Liver (tissue), 8 donors: ENCODE measurements at regions not wholly inside any gene's neighbourhood (a gene's known extent, or its start where the extent isn't known, plus 50 kb on each side); places are given as distances from the start of the nearest gene placed in this dataset.

Experiments used
- DNase-seq: peaks from one replicate; pipeline ENCODE4 v3.0.0-alpha.2; 2017; ENCODE audit warnings: low spot score
- H3K27ac ChIP-seq, 2 donors: one replicate each; pipeline ENCODE4 v1.7.0; 2013; ENCODE audit warnings: inconsistent platforms in 2 of 2, low read length in 2 of 2, control low read depth in 1 of 2, low read depth in 1 of 2, mild to moderate bottlenecking in 1 of 2
- H3K27me3 ChIP-seq, 4 donors: one replicate each; pipeline versions ENCODE4 v1.6.1 to v1.7.0; 2013; ENCODE audit warnings: low read length in 3 of 4, inconsistent platforms in 1 of 4, mild to moderate bottlenecking in 1 of 4, moderate library complexity in 1 of 4; ENCODE audit not compliant: control insufficient read depth in 4 of 4, insufficient read depth in 4 of 4
- H3K36me3 ChIP-seq, 4 donors: one replicate each; pipeline versions ENCODE4 v1.6.1 to v1.7.0; 2013; ENCODE audit warnings: low read length in 3 of 4, mild to moderate bottlenecking in 3 of 4, low read depth in 1 of 4, moderate library complexity in 1 of 4; ENCODE audit not compliant: control insufficient read depth in 4 of 4, insufficient read depth in 3 of 4
- H3K4me1 ChIP-seq, 4 donors: one replicate each; pipeline versions ENCODE4 v1.6.1 to v1.7.0; 2013; ENCODE audit warnings: low read length in 3 of 4, mild to moderate bottlenecking in 3 of 4, moderate library complexity in 1 of 4; ENCODE audit not compliant: control insufficient read depth in 4 of 4, insufficient read depth in 4 of 4
- H3K4me3 ChIP-seq, 3 donors: one replicate each; pipeline versions ENCODE4 v1.6.1 to v1.7.0; 2013; ENCODE audit warnings: low read length in 3 of 3, control low read depth in 1 of 3, low read depth in 1 of 3, mild to moderate bottlenecking in 1 of 3
- H3K9ac ChIP-seq, 2 donors: one replicate each; pipeline ENCODE4 v1.7.0; 2013; ENCODE audit warnings: low read length in 2 of 2, mild to moderate bottlenecking in 2 of 2, moderate library complexity in 2 of 2, control low read depth in 1 of 2, low read depth in 1 of 2
- H3K9me3 ChIP-seq, 4 donors: one replicate each; pipeline versions ENCODE4 v1.6.1 to v1.7.0; 2013; ENCODE audit warnings: low read length in 3 of 4; ENCODE audit not compliant: control insufficient read depth in 4 of 4
- ATF3 ChIP-seq: IDR thresholded peaks from 2 replicates; pipeline ENCODE4 v1.6.1; 2016; ENCODE audit warnings: antibody characterized with exemption
- EGR1 ChIP-seq, 2 donors: IDR thresholded peaks; 2 replicates each; pipeline ENCODE4 v1.6.1; 2016 to 2018; ENCODE audit warnings: antibody characterized with exemption in 2 of 2, low read depth in 2 of 2
- FOXA1 ChIP-seq: IDR thresholded peaks from 2 replicates; pipeline ENCODE4 v1.6.1; 2016; ENCODE audit warnings: antibody characterized with exemption
- FOXA2 ChIP-seq: IDR thresholded peaks from 2 replicates; pipeline ENCODE4 v1.6.1; 2016; ENCODE audit warnings: antibody characterized with exemption
- GABPA ChIP-seq, 2 donors: IDR thresholded peaks in 1 of 2; conservative IDR thresholded peaks in 1 of 2; 2 replicates each; pipeline ENCODE4 v1.6.1; 2016; ENCODE audit warnings: antibody characterized with exemption in 2 of 2, mild to moderate bottlenecking in 1 of 2, moderate library complexity in 1 of 2
- HNF4A ChIP-seq, 2 donors: conservative IDR thresholded peaks; 2 replicates each; pipeline ENCODE4 v1.6.1; 2016; ENCODE audit warnings: antibody characterized with exemption in 2 of 2, mild to moderate bottlenecking in 2 of 2
- HNF4G ChIP-seq: IDR thresholded peaks from 2 replicates; pipeline ENCODE4 v1.6.1; 2016; ENCODE audit warnings: antibody characterized with exemption
- JUND ChIP-seq, 2 donors: IDR thresholded peaks; 2 replicates each; pipeline ENCODE4 v1.6.1; 2016; ENCODE audit warnings: antibody characterized with exemption in 2 of 2
- NR2F2 ChIP-seq: IDR thresholded peaks from 2 replicates; pipeline ENCODE4 v1.6.1; 2016; ENCODE audit warnings: antibody characterized with exemption
- RAD21 ChIP-seq, 2 donors: IDR thresholded peaks; 2 replicates each; pipeline ENCODE4 v1.6.1; 2016; ENCODE audit warnings: antibody characterized with exemption in 2 of 2, mild to moderate bottlenecking in 2 of 2
- RXRA ChIP-seq, 2 donors: IDR thresholded peaks; 2 replicates each; pipeline ENCODE4 v1.6.1; 2017 to 2018; ENCODE audit warnings: antibody characterized with exemption in 2 of 2, mild to moderate bottlenecking in 1 of 2
- SP1 ChIP-seq: IDR thresholded peaks from 2 replicates; pipeline ENCODE4 v1.6.1; 2018; ENCODE audit warnings: antibody characterized with exemption, mild to moderate bottlenecking
- YY1 ChIP-seq: IDR thresholded peaks from 2 replicates; pipeline ENCODE4 v1.6.1; 2016; ENCODE audit warnings: antibody characterized with exemption, mild to moderate bottlenecking
- ZBTB33 ChIP-seq: IDR thresholded peaks from 2 replicates; pipeline ENCODE4 v1.6.1; 2016; ENCODE audit warnings: antibody characterized with exemption
- WGBS: extraction: QIAGEN DNeasy Blood & Tissue Kit; methylation state at CpG from one replicate; pipeline ENCODE4 v1.1.7; 2013; 5-methylcytosine and 5-hydroxymethylcytosine counted together
- TF ChIP-seq, protein P1 (sequence below): IDR thresholded peaks from 2 replicates; pipeline ENCODE4 v1.6.1; 2016; ENCODE audit warnings: antibody characterized with exemption, mild to moderate bottlenecking
- TF ChIP-seq, protein P2 (sequence below): fragments of 150-350 bp; IDR thresholded peaks from 2 replicates; pipeline ENCODE4 v1.5.1; 2017; ENCODE audit warnings: improper control_type of control experiment, low read depth, low read length; ENCODE audit not compliant: missing input control
- TF ChIP-seq, protein P3 (sequence below): IDR thresholded peaks from 2 replicates; pipeline ENCODE4 v1.6.1; 2016; ENCODE audit warnings: antibody characterized with exemption
- donor health status: healthy.
- donor health status: healthy.
- donor health status: healthy.
- donor health status: healthy.
- donor health status: healthy.

- Histone ChIP-seq H3K9me3 (no peaks in the 10 kb centered on the region), H3K9ac (no peak overlapping the region), H3K27me3 (no peaks in the 10 kb centered on the region), H3K4me3 (no peak overlapping the region), H3K36me3 (no peaks in the 10 kb centered on the region), H3K4me1 (peaks cover 2 to 16% (median 10%) of the 10 kb centered on the region in 4 donors), H3K27ac (no peak overlapping the region)
- no peak for DNase-seq
- WGBS, result 89% methylated on average over 6 of the region's 6 CpGs
- TF ChIP-seq EGR1 (IDR thresholded peaks at IDR 0.05; ENCODE audit: low read depth in 2 of 2), result no peak
- no peak for TF ChIP-seq YY1
- no peak for TF ChIP-seq ZBTB33
- TF ChIP-seq HNF4G, result no peak
- TF ChIP-seq, protein P1, sequence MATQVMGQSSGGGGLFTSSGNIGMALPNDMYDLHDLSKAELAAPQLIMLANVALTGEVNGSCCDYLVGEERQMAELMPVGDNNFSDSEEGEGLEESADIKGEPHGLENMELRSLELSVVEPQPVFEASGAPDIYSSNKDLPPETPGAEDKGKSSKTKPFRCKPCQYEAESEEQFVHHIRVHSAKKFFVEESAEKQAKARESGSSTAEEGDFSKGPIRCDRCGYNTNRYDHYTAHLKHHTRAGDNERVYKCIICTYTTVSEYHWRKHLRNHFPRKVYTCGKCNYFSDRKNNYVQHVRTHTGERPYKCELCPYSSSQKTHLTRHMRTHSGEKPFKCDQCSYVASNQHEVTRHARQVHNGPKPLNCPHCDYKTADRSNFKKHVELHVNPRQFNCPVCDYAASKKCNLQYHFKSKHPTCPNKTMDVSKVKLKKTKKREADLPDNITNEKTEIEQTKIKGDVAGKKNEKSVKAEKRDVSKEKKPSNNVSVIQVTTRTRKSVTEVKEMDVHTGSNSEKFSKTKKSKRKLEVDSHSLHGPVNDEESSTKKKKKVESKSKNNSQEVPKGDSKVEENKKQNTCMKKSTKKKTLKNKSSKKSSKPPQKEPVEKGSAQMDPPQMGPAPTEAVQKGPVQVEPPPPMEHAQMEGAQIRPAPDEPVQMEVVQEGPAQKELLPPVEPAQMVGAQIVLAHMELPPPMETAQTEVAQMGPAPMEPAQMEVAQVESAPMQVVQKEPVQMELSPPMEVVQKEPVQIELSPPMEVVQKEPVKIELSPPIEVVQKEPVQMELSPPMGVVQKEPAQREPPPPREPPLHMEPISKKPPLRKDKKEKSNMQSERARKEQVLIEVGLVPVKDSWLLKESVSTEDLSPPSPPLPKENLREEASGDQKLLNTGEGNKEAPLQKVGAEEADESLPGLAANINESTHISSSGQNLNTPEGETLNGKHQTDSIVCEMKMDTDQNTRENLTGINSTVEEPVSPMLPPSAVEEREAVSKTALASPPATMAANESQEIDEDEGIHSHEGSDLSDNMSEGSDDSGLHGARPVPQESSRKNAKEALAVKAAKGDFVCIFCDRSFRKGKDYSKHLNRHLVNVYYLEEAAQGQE, result no peak
- TF ChIP-seq, protein P2, sequence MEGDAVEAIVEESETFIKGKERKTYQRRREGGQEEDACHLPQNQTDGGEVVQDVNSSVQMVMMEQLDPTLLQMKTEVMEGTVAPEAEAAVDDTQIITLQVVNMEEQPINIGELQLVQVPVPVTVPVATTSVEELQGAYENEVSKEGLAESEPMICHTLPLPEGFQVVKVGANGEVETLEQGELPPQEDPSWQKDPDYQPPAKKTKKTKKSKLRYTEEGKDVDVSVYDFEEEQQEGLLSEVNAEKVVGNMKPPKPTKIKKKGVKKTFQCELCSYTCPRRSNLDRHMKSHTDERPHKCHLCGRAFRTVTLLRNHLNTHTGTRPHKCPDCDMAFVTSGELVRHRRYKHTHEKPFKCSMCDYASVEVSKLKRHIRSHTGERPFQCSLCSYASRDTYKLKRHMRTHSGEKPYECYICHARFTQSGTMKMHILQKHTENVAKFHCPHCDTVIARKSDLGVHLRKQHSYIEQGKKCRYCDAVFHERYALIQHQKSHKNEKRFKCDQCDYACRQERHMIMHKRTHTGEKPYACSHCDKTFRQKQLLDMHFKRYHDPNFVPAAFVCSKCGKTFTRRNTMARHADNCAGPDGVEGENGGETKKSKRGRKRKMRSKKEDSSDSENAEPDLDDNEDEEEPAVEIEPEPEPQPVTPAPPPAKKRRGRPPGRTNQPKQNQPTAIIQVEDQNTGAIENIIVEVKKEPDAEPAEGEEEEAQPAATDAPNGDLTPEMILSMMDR, result no peak
- TF ChIP-seq HNF4A (conservative IDR thresholded peaks at IDR 0.05), result no peak
- TF ChIP-seq GABPA (IDR thresholded peaks at IDR 0.05 in 1 of 2, conservative IDR thresholded peaks at IDR 0.05 in 1 of 2), result no peak
- TF ChIP-seq FOXA2, result no peak
- TF ChIP-seq NR2F2, result no peak
- TF ChIP-seq, protein P3, sequence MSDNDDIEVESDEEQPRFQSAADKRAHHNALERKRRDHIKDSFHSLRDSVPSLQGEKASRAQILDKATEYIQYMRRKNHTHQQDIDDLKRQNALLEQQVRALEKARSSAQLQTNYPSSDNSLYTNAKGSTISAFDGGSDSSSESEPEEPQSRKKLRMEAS, result no peak
- TF ChIP-seq RAD21 (IDR thresholded peaks at IDR 0.05), result no peak
- TF ChIP-seq ATF3, result no peak
- TF ChIP-seq JUND (IDR thresholded peaks at IDR 0.05), result no peak
Observed at GRCh38 chr6:43855247-43855646, 85.2 kb downstream of the VEGFA start.

DNA sequence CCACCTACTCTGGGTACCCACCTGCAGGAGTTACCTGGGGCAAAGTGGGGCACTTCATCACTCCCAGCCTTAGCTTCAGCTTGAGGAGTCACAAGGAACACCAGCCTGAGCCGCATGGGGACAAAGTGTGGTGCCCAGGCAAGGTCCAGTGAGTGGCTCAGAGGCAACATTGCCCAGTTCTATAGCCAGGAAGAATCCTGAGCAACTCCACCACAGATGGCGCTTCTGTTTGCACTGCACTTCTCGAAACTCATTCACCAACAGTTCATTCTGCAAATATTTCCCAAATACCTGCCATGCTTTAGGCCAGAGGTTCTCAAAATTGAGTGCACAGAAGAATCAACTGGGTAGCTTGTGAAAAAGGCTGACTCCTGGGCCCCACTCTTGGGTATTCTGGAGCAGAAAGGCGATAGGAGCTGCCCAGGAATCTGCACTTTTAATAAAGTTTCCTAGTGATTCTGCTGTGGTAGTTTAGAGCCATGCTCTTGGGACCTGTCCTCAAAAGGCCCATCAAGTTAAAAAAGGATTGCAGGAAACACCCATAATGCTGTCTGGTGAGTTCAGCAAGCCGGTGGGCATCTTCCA, 83.1 kb downstream of the VEGFA start:
- Histone ChIP-seq H3K27ac (no peak overlapping the region), H3K4me3 (no peak overlapping the region), H3K27me3 (no peaks in the 10 kb centered on the region), H3K36me3 (no peaks in the 10 kb centered on the region), H3K9me3 (no peaks in the 10 kb centered on the region), H3K4me1 (peaks cover 2 to 16% (median 10%) of the 10 kb centered on the region in 4 donors), H3K9ac (no peak overlapping the region)
- DNase-seq, result no peak
- WGBS, result 89% methylated on average over 5 of the region's 5 CpGs
- TF ChIP-seq RXRA (IDR thresholded peaks at IDR 0.05) (peak in 1 of 2 donors; percentile 26), GABPA (IDR thresholded peaks at IDR 0.05 in 1 of 2, conservative IDR thresholded peaks at IDR 0.05 in 1 of 2) (no peak), ZBTB33 (no peak), NR2F2 (no peak), HNF4A (conservative IDR thresholded peaks at IDR 0.05) (peak in 1 of 2 donors; percentile 39), ATF3 (no peak), HNF4G (no peak), SP1 (no peak), RAD21 (IDR thresholded peaks at IDR 0.05) (peak in 1 of 2 donors; percentile 59), FOXA1 (no peak), YY1 (no peak)
- TF ChIP-seq, protein P2, result no peak
- TF ChIP-seq, protein P3, result no peak
